GM12878 (cell line): ENCODE measurements at regions not wholly inside any gene's neighbourhood (a gene's known extent, or its start where the extent isn't known, plus 50 kb on each side); places are given as distances from the start of the nearest gene placed in this dataset.

Experiments used
- BCLAF1 ChIP-seq: fragments of 450-650 bp; IDR thresholded peaks from 2 replicates; pipeline ENCODE4 v1.6.1; 2017; ENCODE audit warnings: antibody characterized with exemption, mild to moderate bottlenecking, moderate library complexity
- CEBPZ ChIP-seq: fragments of 150-350 bp; IDR thresholded peaks from 2 replicates; pipeline ENCODE4 v1.6.1; 2016; ENCODE audit warnings: low read depth, low read length
- EED ChIP-seq: sonication (generic); IDR thresholded peaks from 2 replicates; pipeline ENCODE4 v1.6.1; 2016; ENCODE audit warnings: antibody characterized with exemption, low read depth
- JUNB ChIP-seq: IDR thresholded peaks from 2 replicates; pipeline ENCODE4 v1.6.1; 2016; ENCODE audit warnings: antibody characterized with exemption, mild to moderate bottlenecking
- KAT2A ChIP-seq: conservative IDR thresholded peaks from 2 replicates; pipeline ENCODE4 v1.6.1; 2011; ENCODE audit warnings: low read depth, low read length; ENCODE audit not compliant: control insufficient read depth
- KLF5 ChIP-seq: fragments of 450-650 bp; IDR thresholded peaks from 2 replicates; pipeline ENCODE4 v1.6.1; 2014; ENCODE audit warnings: mild to moderate bottlenecking; ENCODE audit not compliant: partially characterized antibody
- MEF2A ChIP-seq: IDR thresholded peaks from 2 replicates; pipeline ENCODE4 v1.6.1; 2011; ENCODE audit warnings: low read depth, mild to moderate bottlenecking, low read length, moderate library complexity; ENCODE audit not compliant: insufficient read depth
- MLLT1 ChIP-seq: fragments of 450-650 bp; IDR thresholded peaks from 2 replicates; pipeline ENCODE4 v1.6.1; 2016; ENCODE audit warnings: mild to moderate bottlenecking
- MYC ChIP-seq: IDR thresholded peaks from 2 replicates; pipeline ENCODE4 v1.6.1; 2011; ENCODE audit warnings: mild to moderate bottlenecking, low read length, moderate library complexity, inconsistent platforms; ENCODE audit not compliant: insufficient read depth, insufficient replicate concordance, insufficient read length, severe bottlenecking
- RCOR1 ChIP-seq: conservative IDR thresholded peaks from 2 replicates; pipeline ENCODE4 v1.6.1; 2012; ENCODE audit warnings: low read depth, low read length, improper control_type of control experiment
- SREBF2 ChIP-seq: IDR thresholded peaks from 2 replicates; pipeline ENCODE4 v1.6.1; 2012; ENCODE audit warnings: mild to moderate bottlenecking, low read length
- SRF ChIP-seq, 2 experiments: IDR thresholded peaks; 2 replicates each; pipeline ENCODE4 v1.6.1; 2011; ENCODE audit warnings: low read depth in 2 of 2, low read length in 2 of 2, mild to moderate bottlenecking in 1 of 2, moderate library complexity in 1 of 2
- TAF1 ChIP-seq: IDR thresholded peaks from 2 replicates; pipeline ENCODE4 v1.6.1; 2011; ENCODE audit warnings: mild to moderate bottlenecking, low read depth, low read length, borderline replicate concordance
- TCF12 ChIP-seq: IDR thresholded peaks from 2 replicates; pipeline ENCODE4 v1.6.1; 2011; ENCODE audit warnings: low read depth, mild to moderate bottlenecking, low read length
- TCF7 ChIP-seq: IDR thresholded peaks from 2 replicates; pipeline ENCODE4 v1.6.1; 2014; ENCODE audit warnings: antibody characterized with exemption, borderline replicate concordance
- WRNIP1 ChIP-seq: IDR thresholded peaks from 2 replicates; pipeline ENCODE4 v1.6.1; 2011; ENCODE audit warnings: low read depth, low read length, improper control_type of control experiment, borderline replicate concordance
- YBX1 ChIP-seq: fragments of 450-650 bp; IDR thresholded peaks from 2 replicates; pipeline ENCODE4 v1.6.1; 2016; ENCODE audit warnings: antibody characterized with exemption
- ZBTB40 ChIP-seq: fragments of 450-650 bp; IDR thresholded peaks from 2 replicates; pipeline ENCODE4 v1.6.1; 2016; ENCODE audit warnings: mild to moderate bottlenecking, moderate library complexity, borderline replicate concordance

- TF ChIP-seq CEBPZ (no peak), MEF2A (peak; percentile 50; the same call in 1 of the 2 replicates), MLLT1 (no peak), ZBTB40 (peak; percentile 32; the same call in 1 of the 2 replicates), SRF (IDR thresholded peaks at IDR 0.05; ENCODE audit: low read depth in 2 of 2, low read length in 2 of 2) (no peak), MYC (no peak), TAF1 (0 out of 2 replicates have a peak, but pooled peaks have one; percentile 17), KLF5 (no peak), RCOR1 (0 out of 2 replicates have a peak, but pooled peaks have one; percentile 47), JUNB (peak; percentile 42), TCF12 (0 out of 2 replicates have a peak, but pooled peaks have one; percentile 45), BCLAF1 (no peak), TCF7 (0 out of 2 replicates have a peak, but pooled peaks have one; percentile 28), SREBF2 (no peak), YBX1 (no peak), WRNIP1 (no peak), EED (peak; percentile 71), KAT2A (no peak)
These were observed 459.3 kb upstream of the MEF2C start (continued) for GRCh38 chr5:89342106-89342876.
